Hepatic stellate cell (primary cell): ENCODE measurements at regions not wholly inside any gene's neighbourhood (a gene's known extent, or its start where the extent isn't known, plus 50 kb on each side); places are given as distances from the start of the nearest gene placed in this dataset.

Experiments used
- DNase-seq: peaks from one replicate; pipeline ENCODE4 v3.0.0; 2011; ENCODE audit warnings: low spot score

DNA sequence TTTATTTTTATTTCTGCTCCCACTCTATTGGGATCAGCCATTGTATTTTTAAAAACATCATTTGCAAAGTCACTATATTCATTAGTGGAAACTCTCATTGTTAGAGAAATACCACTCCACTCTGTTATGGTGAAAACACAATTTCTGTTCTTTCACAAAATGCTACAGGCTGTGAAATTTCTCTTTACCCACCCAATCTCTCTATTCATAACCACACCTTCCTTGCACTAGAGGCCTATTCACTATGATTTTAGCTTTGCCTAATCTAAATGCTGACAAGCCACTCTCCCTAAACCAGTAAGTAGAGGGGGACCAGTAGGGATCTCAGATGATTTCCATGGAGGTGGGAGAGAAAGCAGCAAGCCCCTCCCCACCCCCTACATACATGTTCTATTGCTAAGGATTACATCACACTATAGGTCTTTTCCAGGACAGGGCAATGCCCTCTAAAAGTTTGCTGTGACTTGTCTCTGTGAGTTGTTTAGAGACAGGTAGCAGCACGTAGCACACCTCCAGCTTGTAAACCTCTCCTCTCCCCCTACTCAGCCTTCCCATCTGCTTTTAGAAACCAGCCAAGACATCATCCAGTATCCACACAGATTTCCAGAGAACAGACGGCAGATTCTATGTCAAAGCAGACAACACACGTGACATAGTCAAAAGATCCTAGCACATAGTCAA is 58.3 kb upstream of the PPP1R3C start:
- no peak for DNase-seq

DNA sequence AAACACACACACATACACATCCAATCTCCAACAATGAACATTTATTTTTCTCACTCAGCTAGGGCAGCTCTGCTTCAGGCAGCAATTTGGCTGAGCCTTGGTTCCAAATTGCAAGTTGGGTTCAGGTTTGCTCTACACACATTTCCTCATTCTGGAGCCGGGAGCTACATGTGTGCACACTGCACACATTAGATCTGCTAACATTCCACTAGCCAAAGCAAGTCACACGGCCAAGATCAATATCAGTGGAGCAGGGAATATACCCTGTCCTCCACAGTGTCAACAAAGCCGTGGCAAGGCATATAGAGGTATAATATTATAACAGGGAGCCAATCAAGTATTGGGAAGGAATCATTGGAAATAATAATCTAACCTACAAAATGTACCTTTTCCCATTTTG is 57.5 kb upstream of the PPP1R3C start:
- DNase-seq: no peak

GRCh38 chr10:91689731-91690168 is 56.9 kb upstream of the PPP1R3C start:
- DNase-seq: peak; percentile 22

DNA sequence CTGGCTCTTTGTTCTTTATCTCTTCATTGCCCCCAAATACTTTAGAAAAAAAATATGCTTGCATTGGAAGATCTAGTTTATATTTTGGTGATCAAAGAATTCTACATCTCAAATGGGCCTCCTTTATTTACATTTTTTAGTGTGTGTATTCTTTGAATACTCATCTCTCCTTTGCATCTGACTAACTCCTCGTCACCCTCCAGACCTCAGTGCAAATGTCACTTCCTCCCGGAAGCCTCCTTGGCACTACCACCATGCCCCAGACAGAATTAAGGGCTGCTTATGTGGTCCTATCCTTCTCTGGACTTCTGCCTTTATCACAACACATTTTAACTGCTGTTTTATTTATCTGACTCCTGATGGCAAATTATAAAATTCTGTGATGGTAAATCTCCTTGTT is 52.0 kb upstream of the PPP1R3C start:
- DNase-seq: no peak

DNA sequence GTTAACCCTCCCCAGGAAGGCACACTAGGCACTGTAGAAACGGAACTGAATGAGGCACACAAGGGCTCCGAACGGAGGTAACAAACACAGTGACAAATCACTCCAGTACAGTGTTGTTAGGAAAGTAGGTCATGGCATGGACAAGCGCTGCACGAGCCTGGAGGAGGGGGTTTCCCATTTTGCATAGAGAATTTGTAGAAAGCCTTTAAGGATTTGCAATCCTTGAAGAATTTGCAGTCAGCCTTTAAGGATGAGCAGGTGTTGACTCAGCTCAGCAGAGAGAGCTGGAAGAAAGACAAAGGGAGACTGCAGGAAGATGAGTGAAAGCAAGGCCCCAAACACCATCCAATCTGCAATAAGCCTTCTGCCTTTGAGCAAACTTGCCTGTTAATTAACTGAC is 51.1 kb upstream of the PPP1R3C start:
- DNase-seq: peak; percentile 49

DNA sequence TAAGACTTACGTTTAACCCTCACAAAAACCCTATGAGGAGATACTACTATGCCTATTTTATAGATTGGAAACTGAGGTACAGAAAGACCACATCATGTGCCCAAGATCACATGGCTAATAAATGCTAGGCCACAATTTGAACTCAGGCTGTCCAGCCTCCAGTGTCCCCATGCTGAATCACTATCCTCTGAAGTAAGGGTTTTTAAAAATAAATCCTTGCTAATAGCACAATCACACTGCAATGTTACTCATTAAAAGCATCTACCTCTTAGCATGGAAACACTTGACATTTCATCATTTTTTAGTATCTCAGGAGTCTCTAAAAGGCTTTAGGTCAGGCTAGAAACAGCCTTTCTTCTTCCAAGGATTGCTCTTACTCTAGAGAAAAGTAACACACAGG is 50.0 kb upstream of the PPP1R3C start:
- no peak for DNase-seq
